HG03571 (cell line): ENCODE measurements at regions not wholly inside any gene's neighbourhood (a gene's known extent, or its start where the extent isn't known, plus 50 kb on each side); places are given as distances from the start of the nearest gene placed in this dataset.
"Not testable (repeated sequence)": the region's sequence is repeated elsewhere in the genome, so short reads cannot be mapped to it uniquely, and the experiment has no call there.

Source experiments
- ATAC-seq: cut with Tn5 transposase; IDR thresholded peaks from one replicate; pipeline ENCODE4 v1.9.1; 2021; ENCODE audit not compliant: unreplicated experiment

GRCh38 chr6:92329208-92329847 lies 1090.0 kb downstream of the EPHA7 start:
- ATAC-seq: no peak

- no peak for ATAC-seq
Observed at GRCh38 chr6:92315312-92315711, 1104.0 kb downstream of the EPHA7 start.

GRCh38 chr6:92297101-92297500 lies 1122.3 kb downstream of the EPHA7 start:
- ATAC-seq: no peak

GRCh38 chr6:92292067-92292466 lies 1127.3 kb downstream of the EPHA7 start:
- ATAC-seq: no peak

GRCh38 chr6:92289831-92290230 lies 1129.5 kb downstream of the EPHA7 start:
- ATAC-seq: no peak

GRCh38 chr6:92281571-92282076 lies 1137.7 kb downstream of the EPHA7 start:
- ATAC-seq: no peak

- ATAC-seq: no peak
Observed at GRCh38 chr6:92275150-92275549, 1144.2 kb downstream of the EPHA7 start.

GRCh38 chr6:92274588-92274987 lies 1144.8 kb downstream of the EPHA7 start:
- ATAC-seq: no peak

GRCh38 chr6:92273694-92274093 lies 1145.7 kb downstream of the EPHA7 start:
- ATAC-seq: no peak

- ATAC-seq: no peak
Observed at GRCh38 chr6:92271091-92271490, 1148.3 kb downstream of the EPHA7 start.

- no peak for ATAC-seq
Observed at GRCh38 chr6:92270365-92270764, 1149.0 kb downstream of the EPHA7 start.

- ATAC-seq: no peak
Observed at GRCh38 chr6:92267335-92267734, 1152.0 kb downstream of the EPHA7 start.

- no peak for ATAC-seq
Observed at GRCh38 chr6:92263864-92264263, 1155.5 kb downstream of the EPHA7 start.

GRCh38 chr6:92259171-92259570 lies 1160.2 kb downstream of the EPHA7 start:
- no peak for ATAC-seq

- ATAC-seq: no peak
Observed at GRCh38 chr6:92243315-92243714, 1176.0 kb downstream of the EPHA7 start.

GRCh38 chr6:92231171-92231701 lies 1188.1 kb downstream of the EPHA7 start:
- no peak for ATAC-seq

- ATAC-seq: not testable (repeated sequence)
Observed at GRCh38 chr6:92219987-92220386, 1199.4 kb downstream of the EPHA7 start.

- no peak for ATAC-seq
Observed at GRCh38 chr6:92216717-92217116, 1202.6 kb downstream of the EPHA7 start.

GRCh38 chr6:92201618-92202017 lies 1217.7 kb downstream of the EPHA7 start:
- ATAC-seq: no peak

GRCh38 chr6:92196325-92196724 lies 1223.0 kb downstream of the EPHA7 start:
- ATAC-seq: no peak

- no peak for ATAC-seq
Observed at GRCh38 chr6:92195796-92196195, 1223.6 kb downstream of the EPHA7 start.

GRCh38 chr6:92188016-92188415 lies 1231.3 kb downstream of the EPHA7 start:
- ATAC-seq: no peak

GRCh38 chr6:92184933-92185332 lies 1234.4 kb downstream of the EPHA7 start:
- no peak for ATAC-seq
